Right lobe of liver (tissue), 6 donors: ENCODE measurements at regions not wholly inside any gene's neighbourhood (a gene's known extent, or its start where the extent isn't known, plus 50 kb on each side); places are given as distances from the start of the nearest gene placed in this dataset.
"Not testable (repeated sequence)": the region's sequence is repeated elsewhere in the genome, so short reads cannot be mapped to it uniquely, and the experiment has no call there.

ENCODE experiments used
- ATAC-seq, 4 donors: fragments of 200-7000 bp; cut with Tn5 transposase; one replicate each; pipeline ENCODE4 v1.9.1; 2020; ENCODE audit warnings: mild to moderate bottlenecking in 4 of 4, moderate library complexity in 4 of 4
- DNase-seq, 3 donors: peaks; one replicate each; pipeline ENCODE4 v3.0.0-alpha.2; 2020
- H3K27ac ChIP-seq, 3 donors: fragments of 200-600 bp; one replicate each; pipeline ENCODE4 v1.8.0; 2022
- H3K27me3 ChIP-seq, 2 donors: fragments of 200-600 bp; one replicate each; pipeline ENCODE4 v1.8.0; 2022
- H3K36me3 ChIP-seq, 4 donors: fragments of 200-600 bp; sonication (generic) in 1 of 4; one replicate each; pipeline versions ENCODE4 v1.5.1 to v1.8.0; 2017 to 2022; ENCODE audit warnings: control low read depth in 1 of 4
- H3K4me1 ChIP-seq, 4 donors: fragments of 200-600 bp; sonication (generic) in 1 of 4; one replicate each; pipeline versions ENCODE4 v1.5.1 to v1.8.0; 2017 to 2022; ENCODE audit warnings: control low read depth in 1 of 4
- H3K4me3 ChIP-seq, 3 donors: fragments of 200-600 bp; one replicate each; pipeline ENCODE4 v1.8.0; 2022
- H3K9me3 ChIP-seq, 4 donors: fragments of 200-600 bp; sonication (generic) in 1 of 4; one replicate each; pipeline versions ENCODE4 v1.5.1 to v1.8.0; 2017 to 2022; ENCODE audit warnings: control low read depth in 1 of 4
- CTCF ChIP-seq, 4 donors: fragments of 200-600 bp in 3 of 4; fragments of 450-650 bp in 1 of 4; IDR thresholded peaks; one replicate each; pipeline versions ENCODE4 v1.5.1 to v1.8.0; 2016 to 2022; ENCODE audit warnings: antibody characterized with exemption in 4 of 4, mild to moderate bottlenecking in 2 of 4
- POLR2A ChIP-seq: fragments of 450-650 bp; IDR thresholded peaks from one replicate; pipeline ENCODE4 v1.6.1; 2017; ENCODE audit warnings: antibody characterized with exemption, mild to moderate bottlenecking
- WGBS: methylation state at CpG from one replicate; pipeline ENCODE4 v1.1.6; 2018; ENCODE audit warnings: low coverage, low lambda C conversion rate; ENCODE audit not compliant: insufficient coverage; ENCODE audit errors: missing lambda C conversion rate; 5-methylcytosine and 5-hydroxymethylcytosine counted together
- intact Hi-C, 2 donors: fragments of 100-400 bp; cut with DNase I; formaldehyde crosslinking; loops; one replicate each; pipeline versions ENCODE4 v1.11.2 to v1.14.1; 2022
- donor health status: DM: no; HTN: yes; CAD: no.
- donor health status: DM: no; HTN: no; CAD: no.
- donor health status: DM: no; HTN: no; CAD: no.
- donor health status: DM: no; HTN: yes; CAD: no.
- donor health status: DM: no; HTN: yes; CAD: no.

GRCh38 chrX:31014474-31014873, 57.4 kb downstream of the FTHL17 start:
- H3K9me3 ChIP-seq, H3K36me3 ChIP-seq, DNase-seq, ATAC-seq, H3K27ac ChIP-seq, intact Hi-C loops, H3K27me3 ChIP-seq, H3K4me1 ChIP-seq, H3K4me3 ChIP-seq: not testable (repeated sequence)
- 59% methylated on average over 7 of the region's 11 CpGs for WGBS

GRCh38 chrX:31012509-31013025, 59.3 kb downstream of the FTHL17 start:
- no peak for DNase-seq
- H3K4me1 ChIP-seq = no peaks in the 10 kb centered on the region
- H3K36me3 ChIP-seq = no peaks in the 10 kb centered on the region
- no peaks in the 10 kb centered on the region for H3K9me3 ChIP-seq
- H3K27me3 ChIP-seq = no peaks in the 10 kb centered on the region
- TF ChIP-seq POLR2A = no peak
- TF ChIP-seq CTCF (IDR thresholded peaks at IDR 0.05) = no peak
- intact Hi-C loops = no loop called here
- no peak overlapping the region for H3K4me3 ChIP-seq
- H3K27ac ChIP-seq = no peak overlapping the region
- WGBS = 59% methylated on average over 6 of the region's 6 CpGs
- no peak for ATAC-seq

- 30% methylated on average over 3 of the region's 4 CpGs for WGBS
- intact Hi-C loops = no loop called here
- H3K36me3 ChIP-seq = no peaks in the 10 kb centered on the region
- H3K27ac ChIP-seq = no peak overlapping the region
- H3K9me3 ChIP-seq = no peaks in the 10 kb centered on the region
- no peaks in the 10 kb centered on the region for H3K4me1 ChIP-seq
- TF ChIP-seq POLR2A = no peak
- TF ChIP-seq CTCF (IDR thresholded peaks at IDR 0.05) = no peak
- DNase-seq (no peak), ATAC-seq (no peak)
- no peaks in the 10 kb centered on the region for H3K27me3 ChIP-seq
- no peak overlapping the region for H3K4me3 ChIP-seq
Observed at GRCh38 chrX:31007321-31007720, 64.5 kb downstream of the FTHL17 start.

GRCh38 chrX:31006027-31006426, 65.8 kb downstream of the FTHL17 start:
- DNase-seq (no peak), ATAC-seq (no peak)
- H3K36me3 ChIP-seq = no peaks in the 10 kb centered on the region
- TF ChIP-seq CTCF (IDR thresholded peaks at IDR 0.05) = no peak
- no peak overlapping the region for H3K27ac ChIP-seq
- no peaks in the 10 kb centered on the region for H3K27me3 ChIP-seq
- 19% methylated on average over 1 of the region's 2 CpGs for WGBS
- H3K4me1 ChIP-seq = no peaks in the 10 kb centered on the region
- no peak overlapping the region for H3K4me3 ChIP-seq
- no peaks in the 10 kb centered on the region for H3K9me3 ChIP-seq
- intact Hi-C loops = no loop called here

- 39% methylated on average over 6 of the region's 6 CpGs for WGBS
- ATAC-seq = no peak
- Histone ChIP-seq H3K27me3 (no peaks in the 10 kb centered on the region), H3K36me3 (no peaks in the 10 kb centered on the region), H3K4me1 (peaks cover 0 to 12% (median 0%) of the 10 kb centered on the region in 4 donors), H3K4me3 (no peak overlapping the region), H3K27ac (no peak overlapping the region), H3K9me3 (no peaks in the 10 kb centered on the region)
- TF ChIP-seq CTCF (IDR thresholded peaks at IDR 0.05) (no peak), POLR2A (no peak)
- DNase-seq = no peak
- intact Hi-C loops = no loop called here
Observed at GRCh38 chrX:30997411-30997810, 74.4 kb downstream of the FTHL17 start.
